GM12864 (cell line): ENCODE measurements at regions not wholly inside any gene's neighbourhood (a gene's known extent, or its start where the extent isn't known, plus 50 kb on each side); places are given as distances from the start of the nearest gene placed in this dataset.

ENCODE experiments used
- DNase-seq: peaks from one replicate; pipeline ENCODE4 v3.0.0-alpha.2; 2011; ENCODE audit warnings: low read depth
- H3K4me3 ChIP-seq: 2 replicates; pipeline ENCODE4 v1.5.1; 2011; ENCODE audit warnings: mild to moderate bottlenecking, low read depth, low read length, control low read depth
- TF ChIP-seq, protein P1 (sequence below): IDR thresholded peaks from 2 replicates; pipeline ENCODE4 v1.5.1; 2011; ENCODE audit warnings: low read depth, mild to moderate bottlenecking, moderate library complexity, low read length, control low read depth, inconsistent platforms; ENCODE audit errors: missing control alignments

DNA sequence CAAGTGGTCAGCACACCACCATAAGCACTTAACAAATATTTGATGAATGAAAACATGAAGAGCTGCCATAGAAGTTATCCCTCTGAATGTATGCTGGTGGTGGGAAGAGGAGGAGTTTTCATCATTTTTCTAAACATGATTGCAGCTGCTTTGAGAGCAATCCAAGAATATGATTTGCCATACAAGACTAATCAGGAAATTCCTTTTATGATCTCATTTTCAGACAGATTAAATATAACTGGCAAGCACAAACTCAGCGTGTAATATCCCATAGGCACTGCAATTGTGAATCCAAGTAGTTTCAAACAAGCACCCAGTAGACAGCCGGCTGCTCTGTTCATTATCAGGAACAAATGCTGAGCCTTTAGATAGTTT lies 505.7 kb upstream of the LUZP2 start:
- H3K4me3 ChIP-seq = no peak overlapping the region
- TF ChIP-seq, protein P1, sequence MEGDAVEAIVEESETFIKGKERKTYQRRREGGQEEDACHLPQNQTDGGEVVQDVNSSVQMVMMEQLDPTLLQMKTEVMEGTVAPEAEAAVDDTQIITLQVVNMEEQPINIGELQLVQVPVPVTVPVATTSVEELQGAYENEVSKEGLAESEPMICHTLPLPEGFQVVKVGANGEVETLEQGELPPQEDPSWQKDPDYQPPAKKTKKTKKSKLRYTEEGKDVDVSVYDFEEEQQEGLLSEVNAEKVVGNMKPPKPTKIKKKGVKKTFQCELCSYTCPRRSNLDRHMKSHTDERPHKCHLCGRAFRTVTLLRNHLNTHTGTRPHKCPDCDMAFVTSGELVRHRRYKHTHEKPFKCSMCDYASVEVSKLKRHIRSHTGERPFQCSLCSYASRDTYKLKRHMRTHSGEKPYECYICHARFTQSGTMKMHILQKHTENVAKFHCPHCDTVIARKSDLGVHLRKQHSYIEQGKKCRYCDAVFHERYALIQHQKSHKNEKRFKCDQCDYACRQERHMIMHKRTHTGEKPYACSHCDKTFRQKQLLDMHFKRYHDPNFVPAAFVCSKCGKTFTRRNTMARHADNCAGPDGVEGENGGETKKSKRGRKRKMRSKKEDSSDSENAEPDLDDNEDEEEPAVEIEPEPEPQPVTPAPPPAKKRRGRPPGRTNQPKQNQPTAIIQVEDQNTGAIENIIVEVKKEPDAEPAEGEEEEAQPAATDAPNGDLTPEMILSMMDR = no peak
- no peak for DNase-seq

GRCh38 chr11:23995891-23996290 lies 501.0 kb upstream of the LUZP2 start:
- no peak overlapping the region for H3K4me3 ChIP-seq
- DNase-seq = no peak
- TF ChIP-seq, protein P1 = no peak

DNA sequence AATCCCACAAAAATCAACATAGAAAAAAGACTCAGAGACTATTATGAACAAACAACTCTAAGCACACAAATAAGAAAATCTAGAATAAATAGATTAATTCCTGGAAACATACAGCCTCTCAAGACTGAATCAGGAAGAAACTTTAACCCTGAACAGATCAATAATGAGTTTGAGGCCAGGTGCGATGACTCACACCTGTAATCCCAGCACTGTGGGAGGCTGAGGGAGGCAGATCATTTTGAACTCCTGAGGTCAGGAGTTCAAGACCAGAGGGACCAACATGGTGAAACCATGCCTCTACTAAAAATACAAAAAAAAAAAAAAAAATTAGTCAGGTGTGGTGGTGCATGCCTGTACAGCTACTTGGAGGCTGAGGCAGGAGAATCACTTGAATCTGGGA lies 499.5 kb upstream of the LUZP2 start:
- TF ChIP-seq, protein P1 = no peak
- H3K4me3 ChIP-seq = no peak overlapping the region
- DNase-seq = no peak

GRCh38 chr11:24005202-24005876 lies 491.5 kb upstream of the LUZP2 start:
- no peak for DNase-seq
- TF ChIP-seq, protein P1 = no peak
- no peak overlapping the region for H3K4me3 ChIP-seq

DNA sequence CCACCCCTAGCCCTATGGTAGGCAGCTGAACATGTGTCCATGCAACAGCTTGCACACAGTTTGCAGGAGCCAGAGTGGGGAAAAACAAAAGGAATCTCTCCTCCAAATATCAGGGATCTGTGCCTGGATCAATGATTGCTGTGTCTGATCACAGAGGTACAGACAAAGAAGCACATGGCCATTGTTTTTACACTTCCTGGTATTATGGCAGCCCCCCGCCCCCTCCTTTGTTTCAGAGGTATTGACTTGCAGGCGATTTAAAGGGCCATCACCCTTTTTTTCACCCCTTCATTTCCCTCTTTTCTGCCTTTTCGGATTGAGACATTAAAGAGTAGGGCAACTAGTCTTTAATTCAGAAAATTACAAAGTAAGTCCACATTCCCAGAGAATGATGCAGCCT lies 453.0 kb upstream of the LUZP2 start:
- no peak overlapping the region for H3K4me3 ChIP-seq
- TF ChIP-seq, protein P1 = no peak
- no peak for DNase-seq

DNA sequence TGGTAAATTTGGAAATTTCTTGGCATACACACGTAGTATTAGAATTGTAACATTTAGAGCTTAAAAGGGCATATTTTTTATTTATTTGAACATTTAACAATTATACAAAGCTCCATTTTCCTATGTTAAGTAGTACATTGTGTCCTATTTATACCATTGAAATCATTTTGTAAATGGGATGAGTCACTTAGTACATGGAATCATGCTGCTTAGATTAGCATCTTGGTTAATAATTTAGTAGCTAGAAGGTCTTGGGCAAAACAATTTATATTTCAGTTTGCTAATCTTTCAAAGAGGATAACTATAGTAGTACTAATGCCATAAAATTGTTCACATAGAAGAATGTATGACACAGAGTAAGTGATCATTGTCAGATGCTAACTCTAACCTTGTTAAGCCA lies 450.1 kb upstream of the LUZP2 start:
- DNase-seq = no peak
- TF ChIP-seq, protein P1 = no peak

GRCh38 chr11:24056051-24056450 lies 440.8 kb upstream of the LUZP2 start:
- H3K4me3 ChIP-seq = no peak overlapping the region

More for the DNA sequence above, 450.1 kb upstream of the LUZP2 start:
- no peak overlapping the region for H3K4me3 ChIP-seq

More at GRCh38 chr11:24056051-24056450, 440.8 kb upstream of the LUZP2 start:
- DNase-seq = no peak
- TF ChIP-seq, protein P1 = no peak
